ENCODE measurements at regions not wholly inside any gene's neighbourhood (a gene's known extent, or its start where the extent isn't known, plus 50 kb on each side); places are given as distances from the start of the nearest gene placed in this dataset.

DNA sequence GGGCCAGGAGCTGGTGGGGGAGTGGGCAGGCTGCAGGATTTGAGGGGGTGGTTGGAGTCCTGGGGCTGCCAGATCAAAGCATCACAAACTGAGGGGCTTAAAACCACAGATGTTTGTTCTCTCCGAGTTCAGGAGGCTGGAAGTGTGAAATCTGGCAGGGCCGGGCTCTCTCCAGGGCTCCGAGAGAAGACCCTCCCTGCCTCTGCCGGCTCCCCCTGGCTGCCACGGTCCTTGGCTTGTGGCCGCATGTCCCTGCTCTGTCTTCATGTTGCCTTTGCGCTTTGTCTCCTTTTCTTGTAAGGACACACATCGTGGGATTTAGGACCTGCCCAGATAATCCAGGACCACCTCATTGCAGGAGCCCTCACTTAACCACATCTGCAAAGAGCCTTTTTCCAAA, 139.8 kb upstream of the GSE1 start:
- no peak for DNase-seq (ENCODE audit: low read depth)

DNA sequence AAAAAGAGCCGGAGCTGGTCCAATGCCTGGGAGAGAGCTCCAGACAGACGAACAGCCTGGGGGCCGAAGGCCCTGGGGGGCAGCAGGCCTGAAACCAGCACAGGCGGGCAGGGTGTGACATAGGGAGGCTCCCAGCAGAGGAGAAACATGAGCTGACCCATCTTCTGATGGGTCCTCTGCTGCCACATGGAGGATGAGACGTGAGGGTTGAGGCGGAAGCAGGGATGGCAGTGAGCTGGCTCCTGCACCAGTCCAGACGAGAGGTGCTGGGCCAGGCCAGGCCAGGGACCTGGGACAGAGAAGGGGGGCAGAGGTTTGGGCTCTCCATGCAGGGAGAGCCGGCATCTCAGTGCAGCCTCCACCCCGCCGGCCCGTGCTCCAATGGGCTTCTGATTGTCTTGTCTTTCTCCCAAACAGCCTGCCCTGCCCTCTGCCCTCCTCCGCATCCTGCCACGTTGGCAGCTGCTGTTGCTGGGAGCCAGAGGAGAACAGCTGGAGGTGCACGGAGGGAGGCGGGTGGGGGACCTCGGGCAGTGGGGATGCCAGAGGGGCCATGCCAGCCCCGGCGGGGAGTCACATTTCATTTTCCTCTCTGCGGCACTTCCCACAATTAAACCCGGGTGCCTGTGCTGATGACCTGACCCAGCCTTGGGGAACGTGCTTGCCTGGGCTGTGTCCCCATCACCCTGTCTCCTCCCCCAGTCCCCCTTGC, 139.1 kb upstream of the GSE1 start:
- no peak for DNase-seq (ENCODE audit: low read depth)

DNA sequence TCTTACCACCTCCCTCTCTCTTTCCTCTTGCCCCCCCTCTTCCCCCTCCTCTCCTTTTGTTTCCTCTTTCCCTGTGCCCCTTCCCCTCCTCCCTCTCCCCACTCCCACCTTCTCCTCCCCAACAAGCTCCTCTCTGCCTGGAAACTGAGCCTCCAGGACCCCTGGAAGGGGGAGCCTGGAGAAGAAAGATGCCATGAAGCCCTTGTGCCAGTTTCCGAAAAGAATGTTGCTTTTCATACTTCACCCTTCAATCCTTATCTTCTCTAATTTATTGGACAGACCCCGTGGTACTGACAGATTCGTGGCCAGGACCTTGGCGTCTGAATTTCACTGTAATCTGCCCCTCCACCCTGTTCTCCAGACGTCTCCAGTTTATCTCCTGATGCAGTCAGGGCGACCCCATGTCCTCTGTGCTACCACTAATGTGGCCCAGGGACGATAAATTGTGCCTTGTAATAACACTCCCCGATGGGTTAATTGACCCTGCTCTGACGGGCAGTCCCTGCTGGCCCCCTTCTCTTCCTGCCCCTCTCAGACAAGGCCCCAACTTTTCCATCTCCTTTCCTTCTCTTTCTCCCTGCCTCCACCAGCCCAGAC, 138.4 kb upstream of the GSE1 start:
- DNase-seq (ENCODE audit: low read depth), result no peak

DNA sequence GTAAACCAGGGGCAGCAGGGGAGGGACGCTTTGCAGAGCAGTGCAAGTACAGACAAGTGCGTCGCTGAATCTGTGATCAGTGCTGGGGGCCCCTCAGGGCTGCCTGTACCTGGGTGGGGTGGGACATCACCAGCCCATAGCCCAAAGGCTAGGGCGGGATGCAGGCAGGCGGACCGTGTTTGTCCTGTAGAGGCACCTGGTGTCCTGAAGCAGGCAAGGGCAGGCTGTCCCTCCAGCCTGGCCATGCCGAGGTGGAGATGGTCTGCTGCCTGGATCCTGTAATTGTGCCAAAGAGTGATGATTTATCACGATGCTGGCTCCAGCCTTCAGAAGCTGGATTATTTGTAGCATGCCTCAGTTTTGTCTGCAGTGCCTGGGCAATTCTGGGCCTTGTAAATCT, 137.9 kb upstream of the GSE1 start:
- no peak for DNase-seq (ENCODE audit: low read depth)

DNA sequence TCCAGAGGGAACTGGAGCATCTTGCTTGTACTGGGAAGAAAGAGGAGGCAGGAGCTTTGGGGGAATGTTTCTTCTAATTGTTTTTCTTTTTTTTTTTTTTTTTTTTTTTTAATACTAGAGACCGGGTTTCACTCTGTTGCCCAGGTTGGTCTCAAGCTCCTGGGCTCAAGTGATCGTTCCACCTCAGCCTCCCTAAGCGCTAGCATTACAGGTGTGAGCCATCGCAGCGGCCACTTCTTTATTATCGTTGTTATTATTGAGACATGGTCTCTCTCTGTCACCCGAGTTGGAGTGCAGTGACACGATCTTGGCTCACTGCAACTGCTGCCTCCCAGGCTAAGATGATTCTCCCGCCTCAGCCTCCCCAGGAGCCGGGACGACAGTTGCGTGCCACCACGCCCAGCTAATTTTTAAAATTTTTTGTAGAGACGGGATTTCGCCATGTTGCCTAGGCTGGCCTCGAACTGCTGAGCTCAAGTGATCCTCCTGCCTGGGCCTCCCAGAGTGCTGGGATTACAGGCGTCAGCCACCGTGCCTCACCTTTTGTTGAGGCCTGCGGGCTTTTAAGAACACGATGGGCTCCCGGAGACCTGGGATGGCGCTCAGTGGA, 137.3 kb upstream of the GSE1 start:
- no peak for DNase-seq (ENCODE audit: low read depth)

DNA sequence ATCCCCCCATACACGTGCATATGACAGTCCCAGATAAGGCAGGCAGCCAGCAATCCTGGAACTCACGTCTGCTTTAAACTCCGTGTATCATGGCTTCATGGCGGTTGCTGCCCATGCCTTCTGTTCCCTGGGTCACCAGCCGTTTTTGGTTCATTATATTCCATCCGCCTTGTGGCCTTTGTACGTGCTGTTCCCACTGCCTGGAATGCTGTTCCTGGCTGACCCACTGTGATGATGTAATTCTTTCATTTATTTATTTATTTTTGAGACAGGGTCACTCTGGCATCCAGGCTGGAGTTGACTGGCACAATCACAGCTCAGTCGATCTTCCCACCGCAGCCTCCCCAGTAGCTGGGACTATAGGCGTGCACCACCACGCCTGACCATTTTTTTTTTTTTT, 136.7 kb upstream of the GSE1 start:
- DNase-seq (ENCODE audit: low read depth), result no peak

DNA sequence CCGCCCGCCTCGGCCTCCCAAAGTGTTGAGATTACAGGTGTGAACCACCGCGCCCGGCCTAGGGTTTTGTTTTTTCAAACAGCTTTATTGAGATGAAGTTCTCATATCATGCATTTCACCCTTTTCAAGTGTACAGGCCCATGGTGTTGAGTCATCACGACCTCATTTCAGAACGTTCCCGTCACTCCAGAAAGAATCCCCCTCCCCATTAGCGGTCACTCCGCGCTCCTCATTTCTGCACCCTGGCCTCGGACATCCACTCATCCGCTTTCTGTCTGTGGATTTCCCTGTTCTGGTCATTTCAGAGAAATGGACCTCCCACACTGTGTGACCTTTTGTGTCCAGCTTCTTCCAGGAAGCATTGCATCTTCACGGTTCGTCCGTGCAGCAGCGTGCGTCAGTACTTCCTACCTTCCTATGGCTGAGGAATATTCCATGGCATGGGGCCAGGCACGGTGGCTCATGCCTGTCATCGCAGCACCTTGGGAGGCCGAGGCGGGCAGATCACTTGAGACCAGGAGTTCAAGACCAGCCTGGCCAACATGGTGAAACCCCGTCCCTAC, 135.2 kb upstream of the GSE1 start:
- no peak for DNase-seq (ENCODE audit: low read depth)

DNA sequence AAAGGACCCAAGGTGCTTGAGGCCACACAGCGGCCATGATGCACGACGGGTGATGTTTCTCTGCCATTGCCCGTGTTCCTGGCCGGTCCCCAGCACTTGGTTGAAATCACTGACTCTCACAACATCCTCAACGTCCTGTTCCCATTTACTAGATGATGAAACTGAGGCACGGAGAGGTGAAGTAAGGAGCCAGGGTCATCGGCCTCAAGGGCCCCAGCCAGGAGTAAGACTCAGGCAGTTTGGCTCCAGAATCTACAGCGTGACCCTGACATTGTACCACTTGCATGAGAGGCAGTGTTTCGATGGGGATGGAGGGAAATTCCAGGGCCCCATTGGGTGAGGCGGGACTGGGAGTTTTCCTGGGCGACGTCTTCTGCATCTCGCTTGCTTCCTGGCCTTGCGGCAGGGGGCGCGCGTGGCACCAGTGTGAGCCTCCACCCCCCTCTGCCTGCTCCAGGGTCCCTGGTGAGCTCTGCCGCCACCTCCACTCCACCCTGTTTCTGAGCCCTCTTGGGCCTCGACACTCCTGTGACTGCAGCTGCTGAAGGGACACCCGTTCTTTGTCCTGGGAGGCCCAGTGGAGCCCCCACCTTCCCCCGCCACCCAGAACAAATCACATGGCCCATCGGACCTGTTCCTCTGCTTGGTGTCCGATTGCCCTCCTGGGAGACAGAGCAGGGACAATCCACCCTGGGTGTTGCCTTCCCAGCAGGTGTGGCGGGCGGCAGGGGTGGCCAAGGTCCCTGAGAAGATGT, 133.0 kb upstream of the GSE1 start:
- DNase-seq (ENCODE audit: low read depth), result no peak

DNA sequence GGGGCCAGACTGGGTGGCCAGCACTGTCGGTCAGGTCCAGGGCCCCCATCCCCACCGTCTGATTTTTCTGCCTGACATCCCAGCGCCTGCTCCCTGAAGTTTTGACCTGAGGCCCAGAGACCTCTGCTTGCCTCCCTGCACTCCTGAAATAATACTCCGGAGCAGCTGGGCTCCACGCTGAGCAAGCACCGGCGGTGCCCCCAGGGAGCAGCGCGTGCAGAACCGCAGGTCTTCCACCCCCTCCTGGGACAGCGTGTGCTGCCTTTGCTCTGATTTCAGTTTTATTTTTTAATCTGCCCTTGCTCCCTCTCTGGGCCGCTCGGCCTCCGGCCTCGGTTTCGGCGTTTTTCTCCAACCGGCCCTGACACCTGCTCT, 132.4 kb upstream of the GSE1 start:
- DNase-seq (ENCODE audit: low read depth), result no peak

DNA sequence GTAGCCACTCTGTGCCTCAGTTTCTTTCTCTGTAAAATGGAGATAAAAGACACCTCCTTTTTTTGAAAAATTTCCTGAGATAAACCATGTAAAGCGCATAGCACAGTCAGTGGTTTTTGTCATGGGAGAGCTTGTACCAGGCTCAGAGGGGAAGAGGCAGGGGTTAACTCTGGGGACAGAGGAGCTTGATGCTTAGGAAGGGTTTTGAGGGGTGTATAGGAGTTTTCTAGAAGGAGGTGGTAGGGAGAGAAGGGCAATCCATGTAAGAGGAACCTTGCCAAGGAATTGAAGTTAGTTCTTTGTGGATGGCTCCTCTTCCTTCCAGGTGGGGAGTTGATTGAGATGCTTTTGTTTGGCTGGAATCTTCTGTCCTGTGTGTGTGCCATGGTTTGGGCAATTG, 131.9 kb upstream of the GSE1 start:
- DNase-seq (ENCODE audit: low read depth), result no peak

DNA sequence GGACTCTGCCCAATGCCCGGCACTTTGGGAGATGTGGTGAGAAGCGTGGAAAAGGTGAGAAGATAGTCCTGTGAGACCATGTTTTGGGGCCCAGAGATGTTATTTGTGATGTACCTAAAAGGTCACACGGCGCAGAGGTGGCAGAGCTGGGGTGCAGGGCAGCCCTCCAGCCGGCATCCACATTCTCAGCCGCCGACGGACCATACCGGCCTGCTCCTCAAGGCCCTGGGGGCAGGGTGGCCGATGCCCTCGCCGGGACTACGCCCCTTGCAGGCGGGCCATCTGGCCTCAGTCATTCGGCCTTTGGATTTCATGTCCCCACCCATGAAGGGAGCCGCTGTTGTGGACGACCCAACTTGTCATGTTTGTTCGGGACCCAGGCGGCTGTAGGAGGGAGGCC, 131.4 kb upstream of the GSE1 start:
- no peak for DNase-seq (ENCODE audit: low read depth)

DNA sequence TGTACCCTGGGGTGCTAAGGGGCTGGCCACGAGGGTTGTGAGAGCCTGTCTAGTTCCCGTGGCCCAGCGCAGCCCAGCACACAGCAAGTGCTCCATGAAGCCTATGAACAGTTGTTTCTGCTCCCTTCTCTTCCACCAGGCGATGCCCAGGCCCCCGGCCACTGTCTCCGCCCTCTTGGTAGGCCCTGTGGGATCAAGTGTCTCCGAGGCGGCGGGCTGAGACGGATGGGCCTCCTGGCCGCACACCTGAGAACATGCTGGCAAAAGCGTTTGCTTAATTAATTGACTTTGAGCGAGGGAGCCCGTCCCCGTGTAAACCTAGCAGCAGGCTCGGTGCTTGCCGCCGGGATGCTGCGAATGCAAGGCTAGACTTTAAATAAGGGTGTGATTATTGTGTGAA, 129.7 kb upstream of the GSE1 start:
- no peak for DNase-seq (ENCODE audit: low read depth)

DNA sequence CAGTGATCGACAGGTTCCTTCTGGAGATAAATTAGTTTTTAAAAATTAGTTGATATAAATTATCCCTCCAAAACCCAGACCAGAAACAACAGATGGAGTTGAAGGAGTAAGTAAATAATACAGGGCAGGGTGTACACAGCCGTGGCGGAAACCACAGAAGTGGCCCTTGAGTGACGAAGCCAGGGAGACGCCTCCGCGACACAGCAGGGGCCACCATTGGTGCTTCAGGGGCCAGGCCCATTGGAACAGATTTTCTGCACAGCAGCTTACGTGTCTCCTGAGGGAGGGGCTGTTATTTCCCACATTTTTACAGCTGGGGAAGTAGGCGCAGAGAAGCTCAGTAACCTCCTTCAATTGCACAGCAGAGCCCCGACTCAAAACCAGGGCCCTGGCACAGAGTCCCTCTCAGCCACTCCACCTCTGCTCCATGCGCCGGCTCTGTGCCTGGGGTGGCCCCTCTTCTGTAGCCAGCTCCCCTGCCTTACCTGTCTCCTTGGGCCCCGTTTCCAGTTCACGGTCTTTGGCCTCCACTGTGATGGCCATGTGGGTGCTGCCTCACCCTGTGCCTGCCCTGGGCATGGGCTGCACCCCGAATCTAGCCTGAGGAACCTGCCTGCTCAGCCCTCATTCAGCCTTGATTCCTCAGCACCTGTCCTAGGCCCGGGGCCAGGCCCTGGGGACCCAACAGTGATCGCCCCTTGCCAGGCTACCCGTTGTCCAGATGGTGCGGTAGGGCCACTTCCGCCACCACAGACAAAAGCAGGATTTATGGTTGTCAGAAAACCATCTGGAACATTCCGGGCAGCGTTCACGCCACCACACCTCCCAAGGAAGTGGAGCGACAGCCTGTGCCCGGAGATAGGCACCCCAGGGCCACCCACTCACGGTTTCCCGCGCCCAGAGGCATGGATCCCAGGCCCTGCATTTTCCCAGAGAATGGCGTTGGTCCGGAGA, 128.5 kb upstream of the GSE1 start:
- no peak for DNase-seq (ENCODE audit: low read depth)

DNA sequence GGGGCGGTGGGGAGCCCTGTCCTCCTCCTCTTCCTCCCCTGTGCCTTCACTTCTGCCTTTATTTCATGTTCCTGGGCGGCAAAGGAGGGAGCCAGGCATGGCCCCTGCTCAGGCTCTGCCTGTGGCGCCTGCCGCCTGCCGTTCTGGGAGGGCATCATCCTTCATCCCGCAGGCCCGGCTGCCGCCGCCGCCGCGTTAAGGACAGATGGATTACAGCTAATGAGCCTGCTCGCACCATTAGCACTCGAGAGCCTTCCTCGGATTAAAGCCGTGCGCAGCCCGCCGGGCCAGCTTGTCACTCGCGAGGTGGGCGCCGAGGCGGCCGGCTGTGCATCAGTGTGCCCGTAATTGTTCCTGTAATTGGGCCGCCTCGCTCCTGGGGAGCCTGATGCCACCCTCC, 127.7 kb upstream of the GSE1 start:
- DNase-seq (ENCODE audit: low read depth), result no peak

DNA sequence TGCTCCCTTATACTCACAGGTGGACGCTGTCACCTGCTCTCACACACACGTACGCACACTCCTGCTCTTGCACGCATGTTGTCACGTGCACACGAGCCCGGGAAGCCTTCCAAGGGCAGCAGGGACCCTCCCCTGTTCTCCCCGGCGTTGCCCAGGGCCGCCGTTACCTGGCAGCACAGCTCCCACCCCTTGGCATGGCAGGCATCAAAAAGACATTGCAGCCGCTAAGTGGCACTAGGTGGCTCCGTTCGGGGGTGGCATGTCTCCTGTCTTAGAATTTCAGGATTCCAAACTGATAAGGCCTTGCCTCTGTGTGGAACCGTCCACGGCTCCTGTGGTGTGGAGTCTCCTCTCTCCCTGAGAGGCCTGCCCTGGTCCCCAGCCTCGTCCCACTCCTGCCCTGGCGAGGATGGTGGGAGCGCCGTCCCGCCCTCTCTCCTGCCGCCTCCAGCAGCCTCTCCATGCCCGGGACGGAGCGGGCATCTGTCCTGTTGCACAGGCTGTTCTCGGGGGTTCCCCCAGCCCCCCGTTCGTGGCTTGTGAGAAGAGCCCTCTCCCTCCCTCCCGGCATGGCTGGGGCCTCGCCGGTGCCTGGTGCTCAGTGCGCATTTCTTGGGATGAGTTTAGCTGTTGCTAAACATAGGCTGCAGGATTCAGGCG, 126.7 kb upstream of the GSE1 start:
- DNase-seq (ENCODE audit: low read depth), result no peak

DNA sequence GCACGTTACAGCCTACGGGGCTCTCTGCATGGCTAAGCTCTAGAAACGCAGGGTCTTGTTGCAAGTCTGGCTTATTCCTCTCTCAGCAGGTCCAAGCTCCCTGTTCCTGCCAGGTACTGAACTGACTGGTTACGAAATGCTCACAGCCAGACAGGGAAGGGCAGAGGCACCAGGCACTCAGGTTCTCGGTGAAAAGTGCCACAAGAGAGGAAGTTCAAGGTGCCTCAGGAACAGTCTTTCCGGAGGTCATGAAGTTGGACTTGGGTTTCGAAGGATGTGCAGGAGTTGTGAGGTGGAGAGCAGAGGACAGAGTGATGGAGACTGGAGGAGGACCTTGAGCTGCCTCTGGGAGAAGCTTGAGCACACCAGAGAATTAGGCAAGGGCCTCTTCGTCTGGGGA, 124.7 kb upstream of the GSE1 start:
- no peak for DNase-seq (ENCODE audit: low read depth)

DNA sequence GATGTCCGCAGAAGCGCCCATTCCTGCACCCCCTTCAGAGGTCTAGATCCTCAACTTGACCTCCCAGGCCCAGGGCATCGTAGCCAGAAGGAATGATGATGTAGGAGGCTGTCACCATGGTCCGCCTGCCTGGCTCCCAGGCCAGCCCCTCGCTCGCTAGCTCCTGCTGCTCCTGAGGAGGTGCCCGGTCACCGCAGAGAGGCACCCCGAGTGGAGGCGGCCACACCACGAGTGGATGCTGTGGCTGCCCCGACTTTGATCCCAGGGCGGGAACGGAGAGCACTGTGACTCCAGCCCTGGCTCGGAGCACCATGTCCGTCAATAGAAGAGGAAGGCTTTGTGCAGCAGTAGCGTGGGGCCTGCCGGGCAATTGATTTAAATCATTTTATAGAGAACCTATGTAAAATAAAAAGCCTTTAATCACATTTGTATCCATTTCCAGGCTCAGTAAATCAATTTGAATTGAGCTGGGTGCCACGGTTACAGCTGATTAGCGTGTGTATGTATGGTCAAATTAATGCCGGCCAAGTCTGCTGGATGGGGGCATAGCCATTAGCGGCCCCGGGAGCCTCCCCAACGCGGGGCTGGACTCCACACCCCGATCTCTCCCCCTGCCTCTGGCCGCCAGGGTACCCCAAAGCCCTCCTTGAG, 122.6 kb upstream of the GSE1 start:
- DNase-seq (ENCODE audit: low read depth), result no peak

DNA sequence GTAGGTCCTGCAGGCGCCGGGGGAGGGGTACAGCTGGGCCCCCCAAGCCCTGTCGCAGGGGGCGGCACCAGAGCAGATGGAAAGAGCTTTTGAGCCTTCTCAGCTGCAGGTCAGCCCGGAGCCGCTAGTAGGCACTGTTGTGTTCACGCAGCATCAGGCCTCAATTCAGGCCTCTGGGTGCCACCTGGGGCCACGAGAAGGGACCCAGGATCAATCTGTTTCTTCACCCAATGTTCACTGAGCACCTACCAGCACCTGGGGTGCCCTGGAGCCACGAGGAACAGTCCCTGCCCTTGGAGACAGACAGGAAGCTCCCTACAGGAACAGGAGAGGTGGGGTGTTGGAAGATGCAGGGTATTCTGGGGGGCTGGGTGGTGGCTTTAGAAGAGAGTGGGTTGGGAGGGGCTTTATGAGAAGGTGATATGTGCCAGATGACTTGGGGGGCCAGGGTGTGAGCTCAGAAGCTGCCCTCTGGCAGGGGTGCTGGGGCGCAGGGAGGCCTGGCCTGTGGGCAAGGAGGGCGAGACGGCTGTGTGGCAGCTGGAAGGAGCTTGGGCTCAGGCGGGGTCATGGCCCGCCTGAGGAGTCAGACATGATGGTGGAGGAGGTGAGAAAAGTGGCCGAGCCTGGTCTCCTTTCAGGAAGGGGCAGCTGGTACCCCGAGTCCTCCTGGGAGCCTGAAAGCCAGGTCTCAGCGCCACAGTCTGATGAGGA, 121.9 kb upstream of the GSE1 start:
- no peak for DNase-seq (ENCODE audit: low read depth)

DNA sequence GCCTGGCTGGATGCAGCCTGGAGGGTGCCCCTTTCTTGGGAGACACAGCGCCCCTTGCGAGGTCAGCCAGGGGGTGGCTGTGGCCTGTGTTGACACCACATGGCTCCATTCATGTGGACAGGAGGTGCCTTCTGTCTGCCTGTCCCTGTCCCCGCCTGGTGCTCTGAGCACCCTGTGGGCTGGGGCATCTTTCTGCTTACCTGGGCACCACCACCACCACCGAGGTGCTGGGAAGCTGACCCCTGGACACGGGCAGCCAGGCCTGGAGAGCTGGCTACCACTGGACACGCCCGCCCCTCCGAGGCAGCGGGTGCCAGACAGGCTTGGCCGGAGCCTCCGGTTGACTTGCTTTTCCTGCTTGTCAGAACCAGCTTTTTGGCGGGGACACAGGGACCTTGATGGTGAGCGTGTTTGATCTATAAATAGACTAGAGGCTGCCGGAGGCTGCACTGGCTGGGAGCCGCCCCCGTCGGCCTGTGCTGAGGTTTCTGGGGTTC, 121.3 kb upstream of the GSE1 start:
- DNase-seq (ENCODE audit: low read depth), result no peak
